HG03097 (cell line): ENCODE measurements at regions not wholly inside any gene's neighbourhood (a gene's known extent, or its start where the extent isn't known, plus 50 kb on each side); places are given as distances from the start of the nearest gene placed in this dataset.

Experiments used
- ATAC-seq: cut with Tn5 transposase; IDR thresholded peaks from one replicate; pipeline ENCODE4 v1.9.1; 2021; ENCODE audit not compliant: unreplicated experiment, low FRiP score

DNA sequence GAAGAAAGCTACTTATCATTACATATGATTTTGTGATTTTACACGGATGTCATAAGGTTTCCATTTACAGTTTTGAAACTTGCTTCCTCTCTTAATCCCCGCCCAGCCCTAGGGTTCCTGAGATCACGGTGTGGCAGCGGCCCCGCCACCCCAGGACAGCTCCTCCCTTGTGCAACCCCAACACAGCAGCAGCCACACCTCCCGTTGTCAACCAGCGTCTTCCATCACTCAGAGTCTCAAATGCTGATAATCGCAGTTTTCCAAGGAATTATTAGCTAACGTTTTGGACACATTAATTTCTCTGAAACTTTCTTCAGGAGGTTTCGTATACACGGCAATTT, 204.8 kb downstream of the THBS2 start:
- no peak for ATAC-seq

DNA sequence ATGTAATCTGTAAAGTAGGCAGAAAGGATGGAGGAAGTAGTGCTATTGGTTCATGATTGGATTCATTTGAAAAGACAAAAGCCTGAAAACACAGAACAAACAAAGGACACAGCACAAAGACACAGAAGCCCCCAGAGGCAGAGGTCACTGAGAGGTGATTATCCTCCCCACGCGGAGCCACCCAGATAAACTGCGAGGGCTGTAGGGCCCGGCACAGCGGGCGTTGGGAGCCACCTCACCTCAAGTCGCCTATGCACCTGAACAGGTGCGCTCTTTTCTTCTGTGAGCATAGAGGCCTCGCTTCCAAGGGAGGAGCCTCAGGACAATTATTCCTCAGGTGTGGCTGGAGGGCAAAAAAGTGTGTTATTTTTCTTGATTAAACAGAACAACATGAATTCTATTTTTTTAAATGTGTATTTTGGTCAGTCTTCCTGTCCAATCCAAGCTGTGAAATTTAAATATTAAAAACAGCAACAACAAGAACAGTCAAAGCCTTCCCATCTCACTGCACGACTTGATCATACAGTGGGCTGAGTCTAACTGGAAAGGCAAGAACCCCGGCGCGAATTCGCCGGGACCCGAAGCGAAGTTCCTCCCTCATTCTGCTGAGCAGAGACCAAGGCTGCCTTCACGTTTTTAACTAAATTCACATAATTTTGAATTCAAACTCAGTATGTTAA, 205.3 kb downstream of the THBS2 start:
- no peak for ATAC-seq

DNA sequence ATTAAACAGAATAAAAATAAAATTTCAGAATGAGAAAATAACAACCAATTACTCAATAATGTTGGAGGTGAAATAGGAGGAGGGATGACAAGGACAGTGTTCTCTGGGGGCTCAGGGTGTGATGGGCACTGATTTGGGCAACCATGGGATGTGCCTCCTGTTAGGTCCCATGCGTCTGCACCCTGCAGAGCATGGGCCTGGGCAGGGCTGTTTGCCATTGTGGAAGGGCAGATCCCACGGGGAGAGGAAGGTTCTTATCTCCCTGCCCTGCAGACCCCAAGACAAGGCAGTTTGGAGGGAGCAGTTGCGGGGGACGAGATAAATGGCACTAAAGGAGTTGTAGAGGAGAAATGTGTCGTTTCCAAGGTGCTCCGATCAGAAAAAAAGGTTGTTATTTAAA, 206.3 kb downstream of the THBS2 start:
- no peak for ATAC-seq

DNA sequence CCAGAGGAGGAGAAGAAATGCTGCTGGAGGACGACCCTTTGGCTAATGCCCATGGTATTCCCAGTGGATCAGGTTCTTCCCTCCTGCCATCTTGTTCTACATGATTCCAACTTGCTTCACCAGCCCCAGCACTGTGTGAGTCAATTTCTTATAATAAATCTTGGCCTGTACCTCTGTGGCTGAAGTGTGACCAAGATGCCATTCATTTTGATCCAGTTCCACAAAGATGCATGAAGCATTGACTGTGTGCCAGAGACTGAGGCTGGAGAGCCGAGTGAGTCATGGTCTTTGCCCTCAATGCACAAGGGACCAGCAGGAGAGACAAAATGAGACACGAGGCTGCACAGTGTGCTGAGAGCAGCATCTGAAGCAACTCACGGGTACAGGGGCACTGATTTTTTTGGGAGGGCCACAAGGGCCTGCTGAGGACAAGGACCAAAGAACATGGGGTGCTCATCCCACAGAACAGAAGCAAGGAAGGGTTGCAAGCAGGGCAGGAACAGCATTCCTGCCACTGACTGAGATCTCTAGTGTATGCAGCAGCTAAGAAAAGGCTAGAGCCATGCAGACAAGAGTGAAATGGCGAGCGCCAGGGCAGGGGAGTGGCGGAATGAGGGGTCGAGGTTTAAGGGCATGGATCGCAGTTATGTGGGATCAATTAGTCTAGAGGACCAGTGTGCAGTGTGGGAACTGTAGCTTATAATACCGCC, 207.0 kb downstream of the THBS2 start:
- no peak for ATAC-seq

DNA sequence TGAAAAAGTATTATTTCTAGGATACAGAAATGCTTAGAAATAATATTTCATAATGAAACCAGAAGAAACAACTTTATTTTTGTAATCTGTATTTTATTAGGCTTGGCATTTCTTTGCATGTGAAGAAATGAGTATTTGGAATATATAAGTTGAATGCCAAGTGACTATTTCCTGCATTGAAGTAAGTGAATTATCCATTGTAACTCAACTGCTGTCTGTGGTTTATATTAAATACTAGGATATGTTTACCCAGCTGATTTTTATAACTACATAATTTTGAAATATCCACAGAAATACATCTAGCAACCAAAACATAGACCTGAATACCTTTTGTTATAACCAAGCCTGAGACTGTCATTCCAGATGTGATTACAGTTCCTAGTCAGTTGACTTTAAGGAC, 207.6 kb downstream of the THBS2 start:
- ATAC-seq = no peak

DNA sequence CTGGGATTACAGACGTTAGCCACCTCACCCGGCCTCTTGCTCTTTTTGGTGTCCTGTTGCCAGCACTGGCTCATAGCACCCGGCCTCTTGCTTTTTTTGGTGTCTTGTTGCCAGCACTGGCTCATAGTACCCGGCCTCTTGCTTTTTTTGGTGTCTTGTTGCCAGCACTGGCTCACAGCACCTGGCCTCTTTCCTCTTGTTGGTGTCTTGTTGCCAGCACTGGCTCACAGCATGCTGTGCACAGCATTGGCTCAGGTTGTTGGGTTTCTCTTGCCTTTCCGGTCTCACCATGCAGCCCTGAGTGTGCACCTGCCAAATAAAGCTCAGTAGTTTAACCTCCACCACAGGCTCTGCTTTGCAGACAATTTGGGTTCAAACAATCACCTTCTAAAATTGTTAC, 208.2 kb downstream of the THBS2 start:
- ATAC-seq = no peak

DNA sequence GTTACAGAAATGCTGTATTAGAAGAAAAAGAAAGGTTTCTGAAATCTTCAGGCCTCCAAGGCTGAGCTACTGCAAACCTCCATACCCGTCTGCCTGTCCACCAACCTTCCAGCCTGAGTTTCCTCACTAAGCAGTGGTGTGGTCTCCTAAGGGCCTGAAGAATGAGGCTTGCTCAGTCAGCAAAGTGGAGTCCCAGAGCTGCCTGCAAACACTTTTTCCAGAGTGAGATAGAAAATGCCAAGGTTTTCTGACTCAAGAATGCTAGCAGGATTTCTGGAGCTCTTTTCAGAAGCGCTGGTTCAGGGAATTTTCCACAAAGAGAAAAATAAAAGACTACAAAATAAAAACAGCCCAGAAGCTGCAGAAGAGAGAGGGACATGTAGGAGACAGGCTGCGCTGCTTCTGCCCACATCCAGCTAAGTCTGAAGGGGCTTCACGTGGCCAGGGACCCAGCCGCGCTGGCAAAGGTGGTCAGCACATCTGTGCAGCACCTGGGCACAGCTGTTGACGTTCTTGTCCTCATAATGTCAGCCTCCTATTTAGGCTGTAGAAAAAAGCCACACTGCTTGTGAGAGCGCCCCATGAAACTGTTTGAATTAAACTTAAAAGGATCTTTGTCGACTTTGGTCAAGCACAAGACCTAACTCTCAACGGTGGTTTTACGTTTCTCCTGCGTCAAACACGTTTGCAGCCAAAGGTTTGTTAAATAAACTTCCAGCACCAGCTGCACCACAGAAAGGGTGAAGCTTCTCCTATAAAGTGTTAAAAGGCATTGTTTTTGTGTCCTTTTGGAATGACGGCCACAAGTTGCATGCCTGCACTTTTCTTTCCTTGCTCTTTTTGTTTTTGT, 209.0 kb downstream of the THBS2 start:
- ATAC-seq = no peak

DNA sequence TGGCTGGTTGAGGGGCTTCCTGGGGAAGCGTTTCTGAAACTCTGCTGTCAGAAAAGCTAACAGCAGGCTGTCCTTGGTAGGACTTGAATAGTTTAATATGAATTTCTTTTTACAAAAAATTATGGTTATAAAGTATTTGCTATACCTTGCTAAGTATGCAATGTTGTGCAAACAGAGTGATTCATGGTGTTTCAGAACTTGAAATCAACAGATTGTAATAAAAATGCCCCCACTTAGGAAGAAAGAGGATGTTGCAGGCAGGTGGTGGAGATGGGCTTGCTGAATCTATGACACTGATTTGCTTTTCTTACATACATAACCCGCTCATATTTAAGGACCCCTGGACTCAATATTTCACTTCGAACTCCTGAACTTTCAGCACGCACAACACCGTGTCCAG, 211.6 kb downstream of the THBS2 start:
- no peak for ATAC-seq

DNA sequence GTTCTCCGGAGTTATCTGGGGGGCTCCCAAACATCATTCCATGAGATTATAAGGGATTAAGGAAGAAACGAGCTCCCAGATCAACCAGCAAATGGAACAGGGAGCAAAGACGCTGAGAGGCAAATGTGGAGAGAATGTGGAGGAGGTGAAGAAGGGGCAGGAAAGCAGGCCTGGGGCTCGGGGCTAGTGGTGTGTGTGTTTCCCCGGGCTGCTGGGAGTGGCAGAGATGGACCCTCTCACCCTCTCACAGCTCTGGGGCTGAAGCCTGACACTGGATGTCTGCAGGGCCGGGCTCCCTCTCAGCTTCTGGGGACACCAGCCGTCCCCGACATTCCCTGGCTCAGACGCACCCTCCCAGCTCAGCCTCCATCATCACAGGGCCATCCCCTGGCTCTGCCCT, 212.6 kb downstream of the THBS2 start:
- no peak for ATAC-seq

DNA sequence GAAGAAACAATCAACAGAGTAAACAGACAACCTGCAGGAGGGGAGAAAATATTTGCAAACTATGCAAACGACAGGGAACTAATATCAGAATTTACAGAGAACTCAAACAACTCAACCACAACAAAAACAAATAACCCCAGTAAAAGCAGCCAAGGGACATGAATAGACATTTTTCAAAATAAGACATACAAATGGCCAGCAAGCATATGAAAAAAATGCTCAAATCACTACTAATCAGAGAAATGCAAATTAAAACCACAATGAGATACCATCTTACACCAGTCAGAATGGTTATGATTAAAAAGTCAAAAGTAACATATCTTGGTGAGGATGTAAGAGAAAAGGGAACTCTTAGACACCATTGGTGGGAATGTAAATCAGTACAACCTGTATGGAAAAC, 215.0 kb downstream of the THBS2 start:
- ATAC-seq = no peak

DNA sequence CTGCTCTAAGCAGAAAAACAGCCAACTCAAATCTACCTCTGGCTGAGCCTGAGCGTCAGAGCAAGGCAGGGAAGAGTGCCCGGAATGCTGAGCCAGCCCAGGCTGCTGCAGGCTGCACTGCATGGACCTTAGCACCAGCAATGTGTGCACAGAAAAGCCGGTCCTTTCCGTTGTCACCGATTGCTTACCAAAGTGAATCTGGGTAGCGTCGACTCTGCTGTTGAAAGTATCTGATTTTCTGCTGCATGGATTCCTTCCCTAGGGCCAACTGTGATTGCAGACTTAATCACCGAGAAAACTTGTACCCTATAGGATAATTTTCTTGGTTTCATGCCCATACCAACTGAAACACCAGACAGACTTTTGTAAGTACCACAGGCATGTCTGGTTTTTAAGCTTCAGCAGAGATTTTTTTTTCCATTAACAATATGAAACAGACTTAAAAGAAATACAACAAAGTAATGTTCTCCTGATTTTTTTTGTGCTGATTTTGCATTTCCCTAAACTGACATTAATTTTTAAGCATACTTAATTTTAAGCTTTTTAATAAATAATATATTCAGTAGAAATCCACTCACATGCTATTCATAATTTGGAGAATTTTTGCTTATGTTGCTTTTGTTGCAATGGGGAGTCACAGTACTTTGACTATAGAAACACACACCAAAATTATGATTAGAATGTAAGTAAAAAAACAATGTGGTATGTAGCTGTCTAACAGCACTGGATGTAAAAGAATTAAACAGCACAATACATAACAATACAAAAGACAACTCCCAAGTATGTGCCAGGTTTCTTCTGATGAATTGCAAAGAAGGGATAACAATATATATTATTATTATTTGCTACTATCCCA, 218.0 kb downstream of the THBS2 start:
- no peak for ATAC-seq

DNA sequence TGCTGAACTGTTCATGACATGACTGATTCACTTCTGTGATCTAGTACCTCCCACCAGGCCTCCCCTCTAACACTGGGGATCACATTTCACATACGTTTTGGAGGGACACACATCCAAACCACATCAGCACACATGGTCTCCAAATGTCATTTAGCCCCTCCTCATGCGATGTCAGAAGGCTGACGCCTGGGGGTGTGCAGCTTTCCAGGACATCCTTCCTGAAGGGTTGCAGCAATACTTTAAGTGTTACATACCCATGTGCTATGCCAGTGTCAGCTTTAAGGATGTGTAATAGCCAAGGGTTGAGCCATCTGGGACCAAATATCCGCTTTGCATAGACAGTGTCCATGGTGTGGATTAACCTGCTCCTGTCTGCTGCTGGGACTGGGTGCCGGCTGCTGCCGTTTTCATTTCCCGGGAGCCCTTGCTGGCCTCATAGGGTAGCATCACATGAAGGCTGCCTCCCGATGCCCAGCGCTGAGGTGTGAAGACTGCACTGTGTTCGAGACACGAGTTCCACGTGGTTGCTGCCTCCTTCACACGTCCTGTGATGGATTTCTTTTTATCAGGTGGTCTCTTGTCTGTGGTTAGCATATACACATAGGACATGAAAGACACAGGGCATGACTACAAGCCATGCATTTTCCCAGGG, 219.0 kb downstream of the THBS2 start:
- no peak for ATAC-seq

DNA sequence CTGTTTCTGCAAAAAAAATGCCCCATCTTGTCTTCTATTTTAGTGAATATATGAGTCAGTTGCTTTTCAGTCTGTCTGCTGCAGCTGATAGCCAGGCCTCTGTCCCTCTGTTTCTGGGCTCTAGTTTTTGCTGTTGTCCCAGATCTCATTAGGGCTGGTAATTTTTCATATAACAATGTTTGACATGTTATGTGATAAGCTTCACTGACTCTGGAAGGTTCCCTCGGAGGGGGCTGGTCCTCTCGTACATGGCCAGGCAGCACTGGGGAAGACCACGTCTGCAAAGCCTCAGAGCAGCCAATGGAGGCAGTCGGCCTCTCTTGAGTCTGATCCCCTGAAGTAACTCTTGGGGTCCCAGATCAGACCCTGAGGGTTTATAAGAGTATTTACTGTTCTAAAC, 223.8 kb downstream of the THBS2 start:
- no peak for ATAC-seq

DNA sequence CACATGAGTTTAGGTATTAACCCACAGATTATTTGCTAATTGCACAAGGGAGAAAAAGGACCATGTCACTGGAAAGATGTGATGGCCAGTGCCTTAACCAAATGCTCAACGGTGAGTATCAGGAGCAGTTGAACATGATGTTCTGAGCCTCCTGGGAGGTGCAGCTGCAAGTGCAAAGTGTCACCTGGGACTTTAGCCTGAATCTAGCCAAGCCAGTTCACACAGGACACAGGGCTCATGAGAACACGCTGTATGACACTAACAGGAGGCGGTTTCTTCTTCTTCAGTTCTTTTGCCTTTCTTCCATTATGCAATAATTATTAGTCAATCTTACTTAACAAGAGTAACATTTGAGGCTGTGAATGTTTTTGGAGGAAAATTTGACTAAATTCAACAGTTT, 225.3 kb downstream of the THBS2 start:
- ATAC-seq = no peak

DNA sequence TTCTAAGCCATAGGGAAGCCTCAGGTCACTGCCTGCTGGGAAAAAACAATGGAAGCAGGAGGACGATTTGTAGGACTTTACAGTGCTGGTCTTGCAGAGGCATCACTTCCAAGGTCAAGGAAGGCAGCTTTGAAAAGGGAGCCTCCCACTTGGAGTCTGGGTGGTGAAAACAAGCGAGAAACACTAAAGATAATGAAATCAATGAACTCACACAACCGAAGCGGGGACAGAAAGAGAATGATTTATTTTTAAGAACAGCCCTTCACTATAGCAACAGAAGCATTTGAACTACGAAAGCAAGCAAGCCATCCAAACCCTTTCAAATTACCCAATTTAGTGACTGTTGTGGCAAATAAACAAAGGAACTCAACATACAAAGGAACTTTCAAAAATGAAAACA, 227.5 kb downstream of the THBS2 start:
- no peak for ATAC-seq

DNA sequence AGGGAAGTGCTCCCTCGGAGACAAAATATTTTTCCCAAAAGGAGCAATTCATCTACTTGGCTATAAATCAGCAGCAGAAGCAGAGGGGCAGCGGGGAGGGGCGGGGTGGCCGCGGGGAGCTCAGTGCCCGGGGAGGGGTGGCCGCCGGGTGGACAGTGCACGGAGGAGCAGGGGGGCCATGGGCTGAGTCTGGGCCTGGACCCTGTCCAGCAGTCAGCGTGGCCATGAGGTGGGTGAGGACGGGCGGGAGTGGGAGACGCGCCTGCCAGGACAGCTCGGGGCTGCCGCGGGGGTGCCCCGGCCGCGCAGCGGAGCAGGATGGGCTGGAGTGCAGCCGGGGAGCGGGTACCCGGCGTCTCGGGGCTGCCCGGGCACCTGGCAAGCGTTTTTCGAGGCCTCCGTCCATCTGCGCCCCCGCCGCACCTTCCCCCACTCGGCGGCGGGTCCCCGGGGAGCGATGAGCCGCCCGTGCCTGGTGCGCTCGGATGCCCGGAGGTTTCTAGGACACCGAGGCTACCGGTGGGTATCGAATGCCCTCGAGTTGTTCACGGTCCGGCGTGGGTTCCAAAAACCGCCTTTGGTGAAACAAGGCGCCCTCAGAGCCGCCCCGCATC, 229.5 kb downstream of the THBS2 start:
- ATAC-seq = no peak

DNA sequence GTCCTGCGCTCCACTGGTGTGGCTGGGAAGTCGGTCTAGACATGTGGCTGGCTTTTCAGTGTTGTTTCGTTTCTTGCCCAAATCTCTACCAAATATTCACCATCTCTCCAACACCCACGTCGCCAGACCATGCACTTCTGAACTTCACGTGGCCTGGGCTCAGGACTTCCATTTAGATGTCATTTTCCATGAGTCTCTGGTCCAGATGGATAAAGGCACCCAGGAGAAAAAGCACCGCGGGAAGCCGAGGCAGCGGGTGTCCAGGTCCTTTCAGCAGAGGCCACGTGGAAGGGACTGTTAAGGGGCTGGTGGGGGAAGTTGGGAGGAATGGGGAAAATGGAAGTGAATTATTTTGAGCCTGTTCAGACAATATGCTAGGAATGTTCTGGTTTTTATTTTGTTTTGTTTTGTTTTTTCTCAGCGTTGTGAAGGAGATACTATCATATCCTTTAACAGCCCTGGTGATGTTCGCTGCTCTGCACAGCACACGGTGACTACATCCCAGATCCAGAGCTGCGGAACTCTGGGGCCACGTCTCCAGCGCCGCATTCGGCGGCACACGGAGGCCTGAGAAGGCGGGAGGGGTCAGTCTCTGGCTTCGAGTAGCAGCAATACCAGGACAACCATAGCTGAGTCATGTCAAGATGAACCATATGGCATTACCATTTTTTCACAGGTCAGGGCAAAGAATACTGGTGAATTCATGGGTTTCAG, 230.3 kb downstream of the THBS2 start:
- ATAC-seq = no peak

DNA sequence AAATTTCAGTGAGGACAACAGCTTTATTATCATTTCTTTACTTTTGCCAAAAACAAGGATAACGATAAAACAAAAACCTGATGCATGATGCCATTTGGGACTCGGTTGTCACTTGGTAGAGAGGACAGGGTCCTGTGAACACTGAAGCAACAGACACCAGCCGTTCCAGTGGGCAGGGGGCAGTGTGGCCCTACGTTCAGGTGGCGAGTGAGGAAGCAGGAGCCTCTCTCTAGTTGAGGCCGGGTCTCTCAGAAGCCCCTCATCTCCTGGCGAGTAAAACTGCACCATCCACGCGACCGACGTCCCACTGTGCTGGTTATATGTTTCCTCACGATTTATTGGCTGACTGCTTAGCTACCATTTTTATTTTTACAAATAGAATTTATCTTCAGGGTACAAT, 231.6 kb downstream of the THBS2 start:
- ATAC-seq = no peak

DNA sequence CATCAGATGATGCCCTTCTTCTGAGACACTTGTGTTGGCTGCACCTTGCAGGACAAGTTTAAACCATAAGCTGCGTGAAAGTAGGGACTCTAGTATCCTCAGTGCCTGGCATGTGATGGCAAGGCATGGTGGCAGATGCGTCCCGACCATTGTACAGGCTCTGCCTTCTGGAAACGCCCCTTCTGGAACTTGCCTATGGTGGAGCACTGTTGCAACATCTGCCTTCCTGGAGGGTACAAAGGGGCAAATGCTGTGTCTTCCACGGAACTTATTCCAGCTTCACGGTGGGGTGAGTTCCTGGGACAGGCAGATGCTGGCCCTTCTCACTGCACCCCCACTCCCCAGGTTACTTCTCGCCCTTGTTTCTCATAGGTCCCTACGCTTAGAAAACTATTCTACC, 232.8 kb downstream of the THBS2 start:
- no peak for ATAC-seq
